ENCODE measurements at regions not wholly inside any gene's neighbourhood (a gene's known extent, or its start where the extent isn't known, plus 50 kb on each side); places are given as distances from the start of the nearest gene placed in this dataset.

- WGBS: 73% methylated on average over 5 of the region's 6 CpGs
- Histone ChIP-seq H3K9me3 (ENCODE audit: insufficient read depth, low read depth, low read length) (peaks cover 12% of the 10 kb centered on the region), H3K4me3 (ENCODE audit: low read length) (no peak overlapping the region), H3K27me3 (ENCODE audit: insufficient read depth, low read length) (no peaks in the 10 kb centered on the region), H3K27ac (ENCODE audit: low read depth, low read length) (no peak overlapping the region), H3K36me3 (ENCODE audit: insufficient read depth, low read length) (no peaks in the 10 kb centered on the region), H3K4me1 (ENCODE audit: insufficient read depth, low read length) (no peaks in the 10 kb centered on the region), H3K9ac (ENCODE audit: low read depth, low read length) (no peak overlapping the region)
Measured at GRCh38 chr4:154049457-154050181, 260.7 kb upstream of the SFRP2 start.

- Histone ChIP-seq H3K4me1 (ENCODE audit: insufficient read depth, low read length) (no peaks in the 10 kb centered on the region), H3K9me3 (ENCODE audit: insufficient read depth, low read depth, low read length) (no peaks in the 10 kb centered on the region)
Measured at GRCh38 chr4:154047733-154048132, 258.9 kb upstream of the SFRP2 start.

DNA sequence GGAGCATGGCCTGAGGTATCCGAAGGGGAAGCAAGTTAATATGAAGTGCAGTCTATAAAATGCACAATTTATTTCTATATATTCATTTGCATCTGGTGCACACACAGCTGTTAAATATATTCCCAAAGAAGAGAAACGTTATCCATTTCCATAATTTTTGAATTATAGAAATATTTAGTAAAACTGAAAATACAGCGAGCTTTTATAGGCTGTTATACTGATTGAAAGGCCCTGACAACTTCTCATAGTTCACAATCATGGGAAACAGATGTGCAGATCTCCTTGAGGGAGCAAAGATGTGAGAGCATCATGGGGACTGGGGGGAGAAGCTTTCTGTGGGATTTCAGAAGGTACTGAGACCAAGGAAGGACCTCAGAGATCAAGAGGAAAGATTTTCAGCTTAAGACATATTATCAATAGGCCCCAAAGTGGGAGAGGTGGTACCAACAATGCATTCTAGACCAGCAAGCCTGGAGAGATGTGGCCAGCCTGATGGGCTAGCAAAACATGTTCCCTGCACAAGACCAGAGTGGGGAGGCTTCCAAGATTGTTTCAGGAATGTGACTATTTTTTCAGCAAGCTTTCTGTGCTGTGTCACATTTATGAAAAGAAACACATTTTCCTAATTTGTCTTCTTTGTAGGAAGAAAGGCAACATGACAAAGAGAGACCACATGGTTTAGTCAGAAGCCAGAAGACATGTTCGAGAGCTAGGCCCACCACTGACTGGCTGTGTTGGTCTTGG lies 256.0 kb upstream of the SFRP2 start:
- Histone ChIP-seq H3K4me3 (ENCODE audit: low read length) (no peak overlapping the region), H3K36me3 (ENCODE audit: insufficient read depth, low read length) (no peaks in the 10 kb centered on the region), H3K27me3 (ENCODE audit: insufficient read depth, low read length) (no peaks in the 10 kb centered on the region), H3K9me3 (ENCODE audit: insufficient read depth, low read depth, low read length) (no peaks in the 10 kb centered on the region), H3K9ac (ENCODE audit: low read depth, low read length) (no peak overlapping the region), H3K27ac (ENCODE audit: low read depth, low read length) (no peak overlapping the region), H3K4me1 (ENCODE audit: insufficient read depth, low read length) (no peaks in the 10 kb centered on the region)
- 82% methylated on average over 2 of the region's 4 CpGs for WGBS

More at GRCh38 chr4:154047733-154048132, 258.9 kb upstream of the SFRP2 start:
- Histone ChIP-seq H3K36me3 (ENCODE audit: insufficient read depth, low read length) (no peaks in the 10 kb centered on the region), H3K9ac (ENCODE audit: low read depth, low read length) (no peak overlapping the region), H3K27ac (ENCODE audit: low read depth, low read length) (no peak overlapping the region), H3K27me3 (ENCODE audit: insufficient read depth, low read length) (no peaks in the 10 kb centered on the region), H3K4me3 (ENCODE audit: low read length) (no peak overlapping the region)
- WGBS: 93% methylated on average over 1 of the region's 1 CpG

DNA sequence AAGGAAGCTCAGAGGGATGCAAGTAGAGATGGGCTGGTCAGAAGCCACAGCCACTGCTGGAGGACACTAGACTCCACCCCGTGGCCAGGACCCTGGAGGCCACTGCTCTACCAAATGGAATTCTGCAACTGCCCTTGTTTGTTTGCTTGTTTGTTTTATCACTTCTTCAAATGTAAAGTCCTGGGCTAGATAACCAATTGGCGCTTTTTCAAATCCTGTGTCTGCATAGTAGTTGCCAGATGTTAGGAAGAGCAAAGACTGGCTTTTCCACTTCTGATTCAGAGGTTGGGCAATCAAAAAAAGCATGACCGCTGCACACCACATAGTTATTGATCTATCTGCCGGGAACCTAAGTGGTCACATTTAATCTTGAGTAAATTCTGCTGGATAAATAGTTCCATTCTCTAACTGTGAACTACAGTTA lies 255.2 kb upstream of the SFRP2 start:
- H3K4me1 ChIP-seq (ENCODE audit: insufficient read depth, low read length): no peaks in the 10 kb centered on the region
- no peak overlapping the region for H3K27ac ChIP-seq (ENCODE audit: low read depth, low read length)
- WGBS: 94% methylated on average over 4 of the region's 4 CpGs
- H3K9ac ChIP-seq (ENCODE audit: low read depth, low read length): no peak overlapping the region
- no peaks in the 10 kb centered on the region for H3K27me3 ChIP-seq (ENCODE audit: insufficient read depth, low read length)
- H3K36me3 ChIP-seq (ENCODE audit: insufficient read depth, low read length): no peaks in the 10 kb centered on the region
- H3K9me3 ChIP-seq (ENCODE audit: insufficient read depth, low read depth, low read length): no peaks in the 10 kb centered on the region
- H3K4me3 ChIP-seq (ENCODE audit: low read length): no peak overlapping the region

- H3K9ac ChIP-seq (ENCODE audit: low read depth, low read length): no peak overlapping the region
- no peak overlapping the region for H3K27ac ChIP-seq (ENCODE audit: low read depth, low read length)
- H3K27me3 ChIP-seq (ENCODE audit: insufficient read depth, low read length): no peaks in the 10 kb centered on the region
- no peaks in the 10 kb centered on the region for H3K4me1 ChIP-seq (ENCODE audit: insufficient read depth, low read length)
- H3K36me3 ChIP-seq (ENCODE audit: insufficient read depth, low read length): no peaks in the 10 kb centered on the region
- 90% methylated on average over 5 of the region's 5 CpGs for WGBS
- no peaks in the 10 kb centered on the region for H3K9me3 ChIP-seq (ENCODE audit: insufficient read depth, low read depth, low read length)
- no peak overlapping the region for H3K4me3 ChIP-seq (ENCODE audit: low read length)
Measured at GRCh38 chr4:154041640-154042039, 252.8 kb upstream of the SFRP2 start.

GRCh38 chr4:154039435-154040343 lies 250.8 kb upstream of the SFRP2 start:
- Histone ChIP-seq H3K27ac (ENCODE audit: low read depth, low read length) (no peak overlapping the region), H3K9ac (ENCODE audit: low read depth, low read length) (no peak overlapping the region), H3K4me1 (ENCODE audit: insufficient read depth, low read length) (no peaks in the 10 kb centered on the region), H3K9me3 (ENCODE audit: insufficient read depth, low read depth, low read length) (no peaks in the 10 kb centered on the region), H3K4me3 (ENCODE audit: low read length) (no peak overlapping the region), H3K27me3 (ENCODE audit: insufficient read depth, low read length) (no peaks in the 10 kb centered on the region), H3K36me3 (ENCODE audit: insufficient read depth, low read length) (no peaks in the 10 kb centered on the region)
- 94% methylated on average over 1 of the region's 4 CpGs for WGBS

- Histone ChIP-seq H3K9ac (ENCODE audit: low read depth, low read length) (no peak overlapping the region), H3K4me1 (ENCODE audit: insufficient read depth, low read length) (no peaks in the 10 kb centered on the region)
- WGBS: 95% methylated on average over 2 of the region's 3 CpGs
Measured at GRCh38 chr4:154036856-154037255, 248.0 kb upstream of the SFRP2 start.

DNA sequence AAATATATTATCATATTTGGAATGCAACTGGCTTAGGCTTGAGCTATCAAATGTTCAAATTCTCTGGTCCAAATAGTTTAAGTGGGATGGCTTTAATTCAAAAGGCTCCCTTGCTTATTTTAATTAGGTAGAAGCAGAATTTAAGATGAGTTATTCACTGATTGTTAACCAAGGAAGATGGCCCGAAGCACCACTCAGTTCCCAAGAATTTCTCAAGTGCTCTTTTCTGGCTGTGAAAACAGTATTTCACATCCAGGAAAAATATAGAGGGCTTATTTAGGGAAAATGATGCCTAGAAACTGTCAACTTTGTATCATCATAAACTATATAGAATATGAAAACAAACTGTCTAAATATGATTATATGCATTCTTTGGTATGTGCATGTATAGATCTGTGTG lies 246.5 kb upstream of the SFRP2 start:
- no peaks in the 10 kb centered on the region for H3K36me3 ChIP-seq (ENCODE audit: insufficient read depth, low read length)
- H3K9me3 ChIP-seq (ENCODE audit: insufficient read depth, low read depth, low read length): peaks cover 6% of the 10 kb centered on the region
- H3K27me3 ChIP-seq (ENCODE audit: insufficient read depth, low read length): no peaks in the 10 kb centered on the region
- no peak overlapping the region for H3K9ac ChIP-seq (ENCODE audit: low read depth, low read length)
- peaks cover 8% of the 10 kb centered on the region for H3K4me1 ChIP-seq (ENCODE audit: insufficient read depth, low read length)
- no peak overlapping the region for H3K4me3 ChIP-seq (ENCODE audit: low read length)
- H3K27ac ChIP-seq (ENCODE audit: low read depth, low read length): no peak overlapping the region
- WGBS: 100% methylated on average over 1 of the region's 1 CpG

More at GRCh38 chr4:154036856-154037255, 248.0 kb upstream of the SFRP2 start:
- Histone ChIP-seq H3K36me3 (ENCODE audit: insufficient read depth, low read length) (no peaks in the 10 kb centered on the region), H3K27me3 (ENCODE audit: insufficient read depth, low read length) (no peaks in the 10 kb centered on the region), H3K27ac (ENCODE audit: low read depth, low read length) (no peak overlapping the region), H3K9me3 (ENCODE audit: insufficient read depth, low read depth, low read length) (peaks cover 4% of the 10 kb centered on the region), H3K4me3 (ENCODE audit: low read length) (no peak overlapping the region)

DNA sequence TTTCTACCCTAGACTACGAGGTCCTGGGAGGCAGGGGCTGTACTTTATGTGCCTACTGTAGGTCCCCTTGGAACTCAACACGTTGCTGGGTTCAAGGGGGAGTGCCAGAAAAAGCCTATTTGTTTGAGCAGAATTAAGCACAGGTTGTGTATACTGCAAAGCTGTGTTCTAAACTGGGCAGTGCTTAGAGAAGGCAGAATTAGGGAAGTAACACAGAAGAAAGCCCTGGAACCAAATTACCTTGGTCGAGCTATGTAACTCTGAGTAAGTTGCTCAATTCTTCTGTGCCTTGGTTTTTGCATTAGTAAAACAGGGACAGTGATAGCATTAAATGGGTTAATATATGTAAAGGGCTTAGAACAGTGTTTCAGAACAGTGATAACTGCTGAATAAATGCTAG lies 245.0 kb upstream of the SFRP2 start:
- Histone ChIP-seq H3K27ac (ENCODE audit: low read depth, low read length) (no peak overlapping the region), H3K9ac (ENCODE audit: low read depth, low read length) (no peak overlapping the region), H3K4me1 (ENCODE audit: insufficient read depth, low read length) (peaks cover 22% of the 10 kb centered on the region), H3K4me3 (ENCODE audit: low read length) (no peak overlapping the region), H3K36me3 (ENCODE audit: insufficient read depth, low read length) (no peaks in the 10 kb centered on the region), H3K27me3 (ENCODE audit: insufficient read depth, low read length) (no peaks in the 10 kb centered on the region), H3K9me3 (ENCODE audit: insufficient read depth, low read depth, low read length) (peaks cover 6% of the 10 kb centered on the region)
- WGBS: 88% methylated on average over 3 of the region's 3 CpGs

GRCh38 chr4:154032914-154033313 lies 244.0 kb upstream of the SFRP2 start:
- H3K4me1 ChIP-seq (ENCODE audit: insufficient read depth, low read length): peaks cover 22% of the 10 kb centered on the region
- H3K27ac ChIP-seq (ENCODE audit: low read depth, low read length): no peak overlapping the region
- no peak overlapping the region for H3K9ac ChIP-seq (ENCODE audit: low read depth, low read length)
- H3K27me3 ChIP-seq (ENCODE audit: insufficient read depth, low read length): no peaks in the 10 kb centered on the region
- no peak overlapping the region for H3K4me3 ChIP-seq (ENCODE audit: low read length)
- peaks cover 6% of the 10 kb centered on the region for H3K9me3 ChIP-seq (ENCODE audit: insufficient read depth, low read depth, low read length)
- WGBS: 93% methylated on average over 3 of the region's 3 CpGs
- H3K36me3 ChIP-seq (ENCODE audit: insufficient read depth, low read length): no peaks in the 10 kb centered on the region

DNA sequence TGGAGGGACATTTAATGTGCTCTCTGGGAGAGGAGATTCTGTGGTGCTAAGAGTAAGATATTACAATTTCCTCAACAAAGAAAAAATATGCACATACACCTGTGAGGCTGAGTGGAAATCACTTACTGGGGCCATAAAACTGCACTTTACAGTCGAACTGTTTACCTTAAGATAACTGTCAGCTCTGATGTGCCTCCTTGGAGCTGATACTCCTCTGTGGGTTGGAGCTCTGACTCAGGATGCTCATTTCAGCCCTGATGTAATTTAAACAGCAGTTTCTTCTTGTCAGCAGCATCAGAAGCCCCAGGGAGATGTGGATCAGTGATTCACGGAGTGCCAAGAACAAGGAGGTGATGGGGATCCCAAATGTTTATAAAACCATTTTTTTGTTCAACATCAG lies 241.9 kb upstream of the SFRP2 start:
- Histone ChIP-seq H3K27me3 (ENCODE audit: insufficient read depth, low read length) (no peaks in the 10 kb centered on the region), H3K9me3 (ENCODE audit: insufficient read depth, low read depth, low read length) (peaks cover 6% of the 10 kb centered on the region), H3K27ac (ENCODE audit: low read depth, low read length) (no peak overlapping the region), H3K36me3 (ENCODE audit: insufficient read depth, low read length) (no peaks in the 10 kb centered on the region), H3K4me1 (ENCODE audit: insufficient read depth, low read length) (peaks cover 22% of the 10 kb centered on the region), H3K4me3 (ENCODE audit: low read length) (no peak overlapping the region), H3K9ac (ENCODE audit: low read depth, low read length) (no peak overlapping the region)
- WGBS: 72% methylated on average over 2 of the region's 2 CpGs

Data from HUES64 (cell line).